ENCODE measurements at regions not wholly inside any gene's neighbourhood (a gene's known extent, or its start where the extent isn't known, plus 50 kb on each side); places are given as distances from the start of the nearest gene placed in this dataset.

DNA sequence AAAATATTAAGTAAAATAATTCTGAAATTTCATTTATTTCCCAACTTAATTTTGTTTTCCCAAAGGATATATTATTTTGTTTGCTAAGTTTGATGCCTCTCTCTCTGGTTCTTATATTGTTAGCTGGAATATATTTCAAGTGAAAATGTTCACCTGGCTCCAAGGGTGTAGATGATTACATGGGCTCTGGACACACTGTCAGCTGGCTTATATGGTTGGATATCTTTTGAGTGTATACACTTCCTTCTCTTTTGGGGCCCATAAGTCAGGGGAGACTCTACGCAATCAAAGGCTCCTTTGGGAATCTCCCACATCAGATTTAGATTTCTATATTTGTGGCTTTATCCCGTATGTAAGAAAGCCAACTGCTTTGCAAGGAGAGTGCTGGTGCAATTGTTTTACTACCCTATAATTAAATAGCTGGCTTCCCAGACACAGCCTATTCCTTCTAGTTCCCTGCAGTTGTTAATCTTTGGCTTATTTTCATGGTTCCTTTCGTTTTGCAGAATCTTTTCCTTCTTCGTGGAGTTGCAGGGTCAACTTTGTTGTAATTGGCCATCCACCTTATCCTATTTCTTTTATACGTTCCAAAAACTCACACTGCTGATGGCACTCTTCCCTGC lies 225.7 kb downstream of the DPH6 start:
- no peak for DNase-seq

DNA sequence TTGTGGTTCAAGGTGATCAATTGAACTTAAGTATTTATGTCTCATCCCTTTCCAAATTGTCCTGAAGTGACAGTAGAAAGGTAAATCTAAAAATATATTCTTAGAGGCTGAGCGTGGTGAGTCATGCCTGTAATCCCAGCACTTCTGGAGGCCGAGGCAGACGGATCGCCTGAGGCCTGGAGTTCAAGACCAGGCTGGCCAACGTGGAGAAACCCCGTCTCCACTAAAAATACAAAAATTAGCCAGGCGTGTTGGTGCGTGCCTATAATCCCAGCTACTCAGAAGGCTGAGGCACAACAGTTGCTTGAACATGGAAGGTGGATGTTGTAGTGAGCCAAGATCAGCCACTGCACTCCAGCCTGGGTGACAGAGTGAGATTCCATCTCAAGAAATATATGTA lies 226.6 kb downstream of the DPH6 start:
- DNase-seq: no peak

DNA sequence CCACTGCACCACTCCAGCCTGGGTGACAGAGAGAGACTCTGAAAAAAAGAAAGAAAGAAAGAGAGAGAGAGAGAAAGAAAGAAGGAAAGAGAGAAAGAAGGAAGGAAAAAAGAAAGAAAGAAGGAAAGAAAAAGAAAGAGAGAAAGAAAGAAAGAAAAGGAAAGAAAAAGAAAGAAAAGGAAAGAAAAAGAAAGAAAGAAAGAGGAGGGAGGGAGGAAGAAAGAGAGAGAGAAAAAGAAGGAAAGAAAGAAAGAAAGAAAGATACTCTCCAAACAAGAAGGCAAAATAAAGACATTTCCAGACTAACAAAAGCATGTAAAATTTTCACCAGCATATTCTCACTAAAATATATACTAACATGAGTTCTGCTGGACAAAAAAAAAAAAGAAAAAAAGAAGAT lies 228.7 kb downstream of the DPH6 start:
- DNase-seq: no peak

DNA sequence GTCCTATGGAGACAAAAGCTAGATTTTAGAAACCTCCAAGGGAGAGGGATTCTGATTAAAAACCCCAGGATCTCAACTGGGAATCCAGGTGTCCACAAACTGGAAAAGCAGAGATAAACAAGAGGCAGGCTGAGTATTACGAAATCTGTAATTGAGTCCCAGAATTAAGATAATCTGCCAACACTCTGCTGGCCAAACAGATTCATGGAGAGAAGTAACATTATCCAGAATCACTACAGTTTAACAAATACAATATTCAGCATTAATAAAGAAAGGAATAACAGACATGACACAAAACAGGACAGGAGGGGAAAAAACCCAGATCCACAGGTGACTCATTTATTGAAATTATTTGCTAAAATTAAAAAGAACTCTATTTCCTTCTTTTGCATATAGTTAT lies 227.2 kb upstream of the NANOGP8 start:
- DNase-seq: no peak

DNA sequence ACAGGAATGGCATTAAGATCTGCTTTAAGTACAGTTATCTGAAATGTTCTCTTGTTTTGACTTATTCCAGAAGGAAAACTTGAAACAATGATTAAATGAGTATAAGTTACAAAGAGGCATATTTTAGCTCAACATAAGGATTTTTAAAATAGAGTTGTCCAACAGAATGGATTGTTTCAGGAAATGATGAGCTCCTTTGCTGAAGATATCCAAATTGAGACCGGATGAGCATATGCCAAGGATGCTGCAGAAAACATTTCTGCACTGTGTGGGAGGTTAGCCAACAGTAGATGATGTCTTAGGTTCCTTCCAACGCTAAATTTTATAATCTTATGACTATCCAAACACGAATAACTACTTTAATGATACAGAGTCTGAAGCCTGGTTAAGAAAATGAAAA lies 226.5 kb upstream of the NANOGP8 start:
- no peak for DNase-seq

DNA sequence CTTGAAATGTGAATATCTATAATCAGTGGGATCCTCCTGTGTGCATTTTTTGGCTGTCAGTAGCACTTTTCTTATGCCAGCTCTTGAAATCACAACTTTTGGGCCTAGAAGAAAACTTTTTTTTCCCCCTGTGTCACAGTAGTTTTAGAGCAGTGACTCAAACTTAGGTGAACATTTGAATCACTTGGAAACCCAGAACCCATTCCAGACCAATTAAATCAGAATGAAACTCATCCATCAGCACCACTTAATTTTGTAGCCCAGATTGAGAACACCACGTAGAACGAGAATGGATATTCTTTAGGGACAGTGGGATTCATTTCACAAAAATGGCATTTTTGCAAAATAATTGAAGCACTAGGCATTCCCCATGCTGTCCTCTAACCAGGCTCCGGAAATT lies 224.8 kb upstream of the NANOGP8 start:
- no peak for DNase-seq

DNA sequence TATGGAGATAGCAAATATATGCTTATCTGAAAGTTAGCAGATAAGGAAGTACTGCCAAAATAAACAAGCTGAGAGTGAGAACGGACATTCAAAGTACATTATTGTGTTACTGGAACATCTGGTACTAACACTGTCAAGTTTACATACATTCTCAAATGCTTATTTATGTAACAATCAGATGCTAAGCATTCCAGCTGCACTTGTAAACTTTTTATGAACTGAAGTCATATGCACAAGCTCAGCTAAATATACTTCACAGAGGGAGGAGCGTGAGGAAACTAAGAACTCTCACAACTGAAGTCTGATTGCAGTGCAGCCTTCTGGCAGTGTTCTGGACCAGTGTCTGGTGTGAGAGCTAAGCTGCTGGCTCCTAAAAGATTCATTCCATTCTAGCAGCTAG lies 223.7 kb upstream of the NANOGP8 start:
- DNase-seq: no peak

DNA sequence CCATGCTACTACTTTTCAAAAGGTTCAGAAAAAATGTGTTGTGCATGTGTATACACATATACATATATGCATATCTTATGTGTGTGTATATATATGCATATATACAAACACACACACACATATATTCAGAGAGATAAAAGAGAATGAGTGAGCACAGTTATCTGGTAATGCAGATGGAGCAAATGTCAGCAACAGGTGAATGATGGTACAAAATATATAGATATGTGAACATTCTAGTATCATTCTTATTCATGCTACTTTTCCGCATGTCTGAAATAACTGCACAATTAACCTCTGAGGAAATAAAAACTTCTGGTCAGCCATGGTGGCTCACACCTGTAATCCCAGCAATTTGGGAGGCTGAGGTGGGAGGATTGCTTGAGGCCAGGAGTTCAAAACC lies 222.6 kb upstream of the NANOGP8 start:
- DNase-seq: no peak

DNA sequence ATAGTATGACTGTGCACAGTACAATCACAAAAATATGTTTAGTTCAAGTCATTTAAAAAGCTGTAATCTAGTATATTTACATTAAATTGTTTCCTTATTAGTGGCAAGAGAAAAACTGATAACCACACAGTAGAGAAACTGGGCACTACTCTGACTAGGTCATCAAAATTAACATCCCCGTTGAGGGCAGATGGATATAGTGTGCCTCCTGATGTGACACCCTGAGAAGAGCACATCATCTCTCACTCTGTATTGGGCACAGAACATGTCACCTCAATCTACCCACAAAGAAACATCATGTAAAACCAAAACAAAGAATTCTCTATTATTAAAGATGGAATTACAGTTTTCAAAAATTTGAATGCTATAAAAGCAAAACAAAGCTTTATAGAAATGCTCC lies 221.9 kb upstream of the NANOGP8 start:
- no peak for DNase-seq

DNA sequence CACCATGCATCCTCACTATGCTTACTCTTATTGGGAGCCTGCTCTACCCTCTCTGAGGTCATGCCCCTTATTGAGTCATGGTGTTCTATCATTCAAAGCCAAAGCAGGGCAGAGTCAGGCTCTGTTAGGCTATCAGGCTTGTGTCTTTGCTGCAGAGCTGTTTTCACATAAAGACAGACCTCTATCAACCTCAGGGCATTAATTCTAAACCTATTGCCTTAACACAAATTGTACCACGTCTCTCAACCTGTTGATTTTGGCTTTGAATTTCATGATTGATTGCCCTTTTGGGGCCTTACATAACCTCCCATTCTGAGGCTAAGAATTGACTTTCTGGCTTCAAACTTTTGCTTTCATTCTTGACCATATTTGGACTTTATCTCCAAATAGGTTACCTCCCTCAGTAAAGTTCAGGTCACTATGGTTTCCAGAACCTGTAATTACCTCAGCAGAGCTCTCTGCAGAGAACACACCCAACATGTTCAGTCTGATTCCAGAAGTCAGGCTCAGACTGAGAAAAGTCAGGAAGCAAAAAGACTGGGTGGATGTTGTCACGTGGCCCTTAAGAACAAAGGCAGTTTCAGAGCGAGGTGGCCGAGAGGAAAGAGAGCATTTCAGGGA lies 221.4 kb upstream of the NANOGP8 start:
- DNase-seq: no peak

DNA sequence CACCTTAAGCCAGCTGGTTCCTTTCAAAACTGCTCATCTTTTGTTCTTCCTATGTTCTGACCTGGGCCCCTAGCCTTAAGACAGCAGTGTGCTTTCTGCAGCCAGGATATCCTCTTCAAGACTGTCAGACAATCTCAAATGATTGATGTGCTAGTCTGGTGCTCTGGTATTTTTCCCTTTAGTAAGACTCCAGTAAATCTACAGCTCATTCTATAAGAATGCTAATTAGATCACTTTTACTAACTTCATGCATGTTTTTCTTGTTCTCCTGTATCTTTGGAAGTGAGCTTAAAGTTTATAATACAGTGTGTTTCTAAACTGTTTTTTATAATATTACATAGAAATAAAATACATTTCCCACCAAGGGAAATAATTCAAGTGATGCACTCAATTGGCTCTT lies 220.9 kb upstream of the NANOGP8 start:
- no peak for DNase-seq

DNA sequence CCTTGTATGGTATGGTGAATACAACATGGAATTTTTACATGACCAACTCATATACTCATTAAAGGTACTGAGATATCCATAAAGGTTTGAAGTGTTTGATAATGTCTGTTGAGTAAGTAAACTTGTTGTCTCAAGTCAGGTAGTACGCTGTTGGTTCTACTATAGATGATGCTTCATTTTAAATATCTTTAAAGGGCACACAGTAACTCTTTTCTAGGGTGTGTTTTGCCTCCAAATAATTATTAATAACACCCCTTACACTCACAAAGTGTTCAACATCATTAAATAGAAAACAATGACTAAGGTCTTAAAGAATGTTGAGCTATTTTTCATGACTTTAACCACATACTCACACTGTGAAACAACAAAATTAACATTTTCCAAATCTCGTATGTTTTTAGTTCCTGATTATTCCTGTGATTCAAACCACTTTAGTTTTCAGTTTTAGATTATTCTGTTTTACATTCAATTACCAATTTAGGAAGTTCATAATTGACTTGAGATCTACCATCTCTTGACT lies 220.0 kb upstream of the NANOGP8 start:
- DNase-seq: no peak

DNA sequence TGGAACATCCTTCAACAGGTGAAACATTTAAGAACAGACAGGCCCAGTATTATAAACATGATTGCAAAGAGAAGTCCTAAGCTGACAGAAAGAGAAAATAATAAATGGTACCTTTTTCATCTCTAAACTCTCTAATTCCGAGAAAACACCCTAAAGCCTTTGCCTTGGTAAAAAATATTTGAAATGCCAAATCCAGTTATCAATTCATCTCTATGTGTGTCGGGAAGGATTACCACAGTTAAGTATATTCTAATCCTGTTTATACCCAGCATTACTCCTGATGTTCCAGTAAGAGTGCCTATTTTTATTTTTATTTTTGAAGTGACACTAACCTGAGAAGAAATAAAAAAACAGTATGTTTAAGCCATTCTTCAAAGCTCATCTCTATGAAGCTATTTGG lies 219.3 kb upstream of the NANOGP8 start:
- no peak for DNase-seq

DNA sequence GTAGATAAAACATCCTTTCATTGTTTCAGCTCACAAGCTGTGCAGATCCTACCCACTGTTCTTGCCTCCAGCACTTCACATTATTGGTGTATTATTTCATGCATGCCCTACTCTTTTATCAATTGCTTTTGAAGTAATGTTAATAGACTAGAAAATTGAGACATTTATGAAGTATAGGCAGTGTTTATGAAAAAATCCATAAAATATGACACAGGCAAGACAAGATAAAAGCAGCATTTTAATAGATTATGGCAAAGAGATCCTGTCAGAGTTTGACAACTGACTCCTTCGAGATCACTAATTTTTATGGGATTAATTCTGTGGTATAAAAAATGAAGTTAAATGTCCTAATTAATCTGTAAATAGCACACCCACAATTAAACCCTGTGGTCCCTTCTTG lies 217.2 kb upstream of the NANOGP8 start:
- DNase-seq: no peak

DNA sequence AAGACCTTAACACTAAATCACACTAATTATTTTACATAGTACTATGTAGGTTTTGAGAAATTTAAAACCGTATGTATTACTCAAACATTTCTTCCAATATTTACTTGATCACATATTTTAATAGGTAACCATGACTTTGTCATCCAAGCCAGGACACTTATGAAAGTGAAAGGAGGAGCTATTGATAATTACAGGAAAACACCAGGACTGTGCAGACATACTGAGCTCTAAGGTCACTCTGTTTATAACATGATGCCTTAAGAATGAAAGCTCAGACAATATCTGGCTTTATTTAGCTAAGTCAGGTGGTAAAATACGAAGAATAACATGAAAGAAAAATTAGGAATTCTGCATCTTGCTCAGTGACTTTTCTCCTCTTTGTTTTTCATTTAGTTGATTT lies 216.0 kb upstream of the NANOGP8 start:
- DNase-seq: no peak

DNA sequence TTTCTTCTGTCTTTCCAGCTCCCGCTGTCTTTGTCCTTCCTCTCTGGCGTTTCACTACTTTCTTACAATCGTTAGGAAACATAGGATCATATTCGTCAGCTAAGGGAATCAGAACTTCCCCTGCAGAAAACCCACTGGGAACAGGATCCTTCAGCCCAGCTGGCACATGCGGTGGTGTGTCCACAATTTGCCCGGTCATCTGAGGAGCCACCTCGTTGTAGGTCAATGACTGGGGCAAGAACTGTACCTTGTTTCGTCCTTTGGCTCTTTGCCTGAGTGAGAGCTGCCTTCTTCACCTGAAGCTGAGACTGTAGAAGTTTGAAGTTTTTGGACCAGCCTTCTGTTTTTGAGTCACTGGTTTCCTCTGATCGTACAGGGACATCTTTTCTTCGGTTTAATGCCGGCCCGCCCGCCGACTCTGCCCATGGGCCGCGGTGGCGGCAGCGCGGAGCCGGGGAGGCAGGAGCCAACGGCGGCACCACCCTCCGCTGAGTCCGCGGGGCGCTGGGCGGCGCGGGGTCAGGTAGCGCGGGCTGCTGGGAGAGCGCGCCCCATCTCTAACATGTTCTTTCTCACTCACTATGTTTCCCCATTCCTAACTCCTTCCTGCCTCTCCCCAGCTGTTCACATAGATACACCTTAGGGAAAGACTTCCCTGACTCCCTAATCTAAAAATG lies 214.1 kb upstream of the NANOGP8 start:
- no peak for DNase-seq

DNA sequence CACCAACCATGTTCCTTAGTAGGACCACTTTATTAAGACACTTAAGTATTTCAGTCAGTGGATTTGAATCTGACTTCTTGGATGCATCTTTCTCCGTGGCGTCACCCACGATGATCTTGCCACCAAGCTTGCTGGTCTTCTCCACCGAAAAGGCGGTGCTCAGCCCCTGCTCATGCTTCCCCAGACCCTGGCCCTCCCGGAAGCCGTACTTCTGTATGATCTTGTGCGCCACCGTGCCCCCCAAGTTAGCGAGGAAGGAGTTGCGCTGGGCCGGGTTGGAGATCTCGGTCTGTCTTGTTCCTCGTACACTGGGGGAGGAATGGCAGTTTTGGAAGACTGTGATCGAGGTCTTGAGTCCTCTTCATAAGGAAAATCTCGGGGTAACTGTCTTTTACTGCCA lies 213.4 kb upstream of the NANOGP8 start:
- no peak for DNase-seq

DNA sequence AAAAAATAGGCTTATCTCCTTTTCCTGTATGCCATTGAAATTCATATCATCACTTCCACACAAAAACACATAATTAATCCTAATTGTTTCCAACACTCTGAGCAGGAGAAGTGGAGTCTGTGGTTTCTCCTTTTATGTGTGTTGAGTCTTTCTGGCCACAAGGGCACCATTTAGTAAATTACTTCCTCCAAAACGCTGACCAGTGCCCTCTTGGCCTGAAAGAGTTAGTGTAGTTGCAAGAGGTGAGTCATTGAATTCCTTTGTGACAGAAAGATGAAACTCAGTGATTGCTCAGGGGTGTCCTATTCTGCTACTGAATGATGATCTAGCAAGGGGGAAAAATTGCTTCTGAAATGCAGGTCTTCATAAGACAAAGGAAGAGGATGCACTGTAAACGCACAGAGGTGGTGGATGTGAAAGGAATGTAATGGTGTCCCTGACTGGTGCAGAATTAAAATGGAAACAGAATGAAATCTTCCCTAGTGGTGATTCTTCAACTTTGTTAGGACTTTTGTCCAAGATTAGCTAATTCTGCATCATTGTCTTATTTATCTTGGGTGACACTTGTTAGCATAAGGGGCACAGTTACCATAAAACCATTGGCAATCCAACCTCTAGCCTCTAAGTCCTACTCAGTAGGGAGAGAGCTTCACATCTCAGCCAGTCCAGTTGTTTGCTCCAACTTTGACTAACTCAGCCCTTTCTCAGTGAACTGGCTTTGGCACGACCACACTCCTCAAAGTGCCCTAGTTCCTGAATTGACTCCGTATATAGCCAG lies 208.4 kb upstream of the NANOGP8 start:
- no peak for DNase-seq

DNA sequence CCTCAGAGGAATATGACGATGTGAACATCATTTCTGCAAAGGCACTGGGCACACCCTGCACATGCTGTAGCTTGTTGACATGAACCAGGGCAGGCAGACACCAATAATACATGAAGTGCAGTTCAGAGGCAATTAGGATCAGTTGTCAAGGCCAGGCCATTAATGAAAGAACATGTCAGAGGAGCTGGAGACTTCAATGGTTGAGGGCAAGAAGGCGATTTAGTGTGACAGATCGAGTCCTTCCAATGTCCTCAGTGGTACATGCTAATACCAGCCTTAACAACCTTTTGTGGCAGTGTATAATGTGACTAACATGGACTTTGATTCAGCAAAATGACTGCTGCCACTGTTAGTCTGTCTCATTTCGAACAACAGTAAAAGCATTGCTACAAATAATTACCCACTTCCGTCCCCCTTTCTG lies 205.2 kb upstream of the NANOGP8 start:
- no peak for DNase-seq

DNA sequence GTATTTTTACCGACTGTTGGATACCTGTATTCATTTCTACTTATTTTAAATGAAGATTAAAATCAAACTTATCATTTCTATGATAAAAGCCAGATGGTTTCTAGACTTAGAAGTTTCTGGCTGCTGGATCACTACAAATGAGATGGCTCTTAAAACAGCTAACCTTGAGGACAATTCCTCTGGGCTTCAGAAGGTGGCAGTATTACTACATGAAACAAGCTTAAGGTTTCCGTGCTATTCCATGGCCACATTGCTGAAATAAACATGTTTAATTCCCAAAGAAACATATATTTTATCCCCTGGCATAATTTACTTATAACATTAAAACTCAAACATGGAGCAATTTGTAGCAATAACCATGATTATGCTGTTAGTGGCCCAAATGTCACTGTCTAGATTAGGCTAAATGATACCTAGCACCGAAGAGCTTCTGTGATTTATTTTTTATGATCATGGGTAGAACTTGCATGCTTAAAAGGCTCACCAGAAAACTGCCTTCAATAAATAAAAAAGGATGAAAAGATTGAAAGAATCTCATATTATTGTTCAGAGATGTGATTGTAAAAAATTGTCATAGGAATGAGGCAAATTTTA lies 204.0 kb upstream of the NANOGP8 start:
- peak in 1 of 14 donors; percentile 13 for DNase-seq

DNA sequence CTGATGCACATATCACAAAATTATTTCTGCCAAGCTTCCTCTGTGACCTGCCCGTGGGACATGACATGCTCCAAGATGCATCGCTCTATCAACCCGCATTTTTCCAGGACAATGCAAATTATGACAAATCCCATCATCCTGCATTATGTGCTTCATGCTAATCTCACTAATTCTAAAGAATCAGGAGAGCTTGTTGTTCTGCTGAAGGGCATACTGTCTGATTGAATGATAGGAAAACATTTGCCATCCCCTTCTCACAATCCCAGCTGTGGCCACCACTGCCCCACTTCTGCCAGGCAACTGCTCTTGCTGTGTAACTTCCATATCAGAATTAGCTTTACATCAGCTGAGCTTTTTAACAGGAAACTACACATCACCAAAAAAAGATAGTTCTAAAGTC lies 203.5 kb upstream of the NANOGP8 start:
- no peak for DNase-seq

DNA sequence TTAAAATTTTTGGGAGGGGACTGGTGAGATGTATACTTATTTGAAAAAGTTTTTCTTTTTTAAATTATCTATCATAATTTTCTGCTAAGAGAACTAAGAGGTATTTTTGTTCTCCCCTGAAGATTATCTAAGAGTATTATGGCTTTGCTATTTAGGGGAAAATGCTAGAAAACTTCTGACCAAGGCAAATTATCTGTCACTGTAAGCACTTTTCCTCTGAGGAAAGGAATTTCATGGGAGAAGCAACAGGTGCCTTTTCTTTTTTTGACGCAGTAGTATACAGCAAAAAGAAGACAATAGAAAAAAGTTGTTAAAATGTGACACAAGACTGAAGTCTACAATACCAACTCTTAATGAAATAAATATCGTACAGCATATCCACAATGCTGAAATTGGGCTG lies 201.6 kb upstream of the NANOGP8 start:
- no peak for DNase-seq

DNA sequence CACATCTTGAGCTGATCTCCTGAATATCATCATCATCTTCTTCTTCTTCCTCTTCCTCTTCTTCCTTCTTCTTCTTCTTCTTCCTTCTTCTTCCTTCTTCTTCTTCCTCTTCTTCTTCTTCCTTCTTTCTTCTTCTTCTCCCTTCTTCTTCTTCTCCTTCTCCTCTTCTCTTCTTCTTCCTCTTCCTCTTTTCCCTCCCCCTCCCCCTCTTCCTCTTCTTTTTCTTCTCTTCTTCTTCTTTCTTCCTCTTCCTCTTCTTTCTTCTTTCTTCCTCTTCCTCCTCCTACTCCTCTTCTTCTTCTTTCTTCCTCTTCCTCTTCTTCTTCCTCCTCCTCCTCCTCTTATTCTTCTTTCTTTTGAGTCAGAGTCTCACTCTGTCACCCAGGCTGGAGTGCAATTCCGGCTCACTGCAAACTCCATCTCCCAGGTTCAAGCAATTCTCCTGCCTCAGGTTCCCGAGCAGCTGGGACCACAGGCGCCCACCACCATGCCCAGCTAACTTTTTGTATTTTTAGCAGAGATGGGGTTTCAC lies 197.9 kb upstream of the NANOGP8 start:
- no peak for DNase-seq

Data from C1 segment of cervical spinal cord (tissue), 14 donors.